NCI-H1105 (cell line): ENCODE measurements at regions not wholly inside any gene's neighbourhood (a gene's known extent, or its start where the extent isn't known, plus 50 kb on each side); places are given as distances from the start of the nearest gene placed in this dataset.

Experiments used
- DNase-seq: peaks from one replicate; lab custom pipeline; 2025; lab: John Stamatoyannopoulos, UW

GRCh38 chr1:218679988-218680748, 335.0 kb downstream of the TGFB2 start:
- no peak for DNase-seq

- no peak for DNase-seq
Observed at GRCh38 chr1:218683242-218683641, 338.1 kb downstream of the TGFB2 start.

- no peak for DNase-seq
Observed at GRCh38 chr1:218686258-218686657, 341.1 kb downstream of the TGFB2 start.

GRCh38 chr1:218686761-218687160, 341.6 kb downstream of the TGFB2 start:
- no peak for DNase-seq

DNA sequence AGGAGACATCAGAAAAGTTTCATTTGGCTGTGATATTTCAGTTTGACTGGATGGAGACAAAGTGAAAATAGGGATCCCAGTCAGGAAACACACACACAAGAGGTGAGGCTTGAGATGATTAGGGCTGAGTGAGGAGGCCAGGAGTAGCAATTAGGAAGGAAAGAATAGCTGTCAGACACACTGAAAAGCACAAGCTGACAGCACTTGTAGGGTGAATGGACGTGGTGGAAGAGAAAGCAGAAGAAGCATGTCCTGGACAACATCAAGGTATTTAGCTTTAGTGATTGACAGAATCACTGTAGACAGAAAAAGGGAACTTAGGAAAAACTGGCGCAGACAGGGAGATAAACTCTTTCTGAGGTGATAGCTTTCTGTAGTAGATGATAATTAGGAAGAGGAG, 347.7 kb downstream of the TGFB2 start:
- DNase-seq, result no peak

DNA sequence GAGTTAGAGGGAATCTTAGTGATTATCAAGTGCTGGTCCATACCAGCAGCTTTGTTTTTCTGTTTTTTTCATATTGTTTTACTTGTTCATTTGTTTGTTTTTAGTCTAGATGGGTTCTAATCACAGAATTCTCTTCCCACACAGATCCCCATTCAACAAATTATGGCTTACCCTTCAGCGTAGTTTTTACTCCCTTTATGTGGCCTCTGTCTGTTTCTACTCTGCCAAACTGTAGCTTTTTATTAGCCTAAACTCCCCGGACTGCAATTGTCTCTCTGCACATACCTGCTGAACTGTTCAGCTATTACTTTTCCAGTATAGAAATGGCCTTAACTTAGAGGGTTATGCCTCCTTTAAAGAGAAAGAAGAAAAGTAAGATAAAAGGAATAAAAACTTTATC, 348.5 kb downstream of the TGFB2 start:
- DNase-seq, result no peak

- no peak for DNase-seq
Observed at GRCh38 chr1:218694085-218694484, 348.9 kb downstream of the TGFB2 start.

DNA sequence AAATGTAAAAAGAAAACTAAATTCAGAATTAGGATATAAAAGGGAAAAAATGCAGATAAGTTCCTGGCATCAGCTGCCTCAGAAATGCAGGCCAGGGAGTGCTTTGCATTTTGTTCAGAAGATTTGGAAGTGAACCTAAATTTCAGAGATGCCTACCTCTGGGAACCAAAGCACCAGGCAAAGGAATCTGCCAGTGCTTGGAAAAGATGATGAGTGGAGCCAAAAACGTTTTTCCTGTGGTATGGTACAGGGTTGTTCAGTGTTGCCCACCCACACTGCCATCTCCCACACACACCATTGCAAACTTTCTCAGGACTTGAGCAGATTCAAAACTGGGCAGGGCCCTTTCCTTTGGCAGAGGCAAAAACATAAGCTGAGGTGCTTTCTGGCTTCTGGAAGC, 349.5 kb downstream of the TGFB2 start:
- no peak for DNase-seq

DNA sequence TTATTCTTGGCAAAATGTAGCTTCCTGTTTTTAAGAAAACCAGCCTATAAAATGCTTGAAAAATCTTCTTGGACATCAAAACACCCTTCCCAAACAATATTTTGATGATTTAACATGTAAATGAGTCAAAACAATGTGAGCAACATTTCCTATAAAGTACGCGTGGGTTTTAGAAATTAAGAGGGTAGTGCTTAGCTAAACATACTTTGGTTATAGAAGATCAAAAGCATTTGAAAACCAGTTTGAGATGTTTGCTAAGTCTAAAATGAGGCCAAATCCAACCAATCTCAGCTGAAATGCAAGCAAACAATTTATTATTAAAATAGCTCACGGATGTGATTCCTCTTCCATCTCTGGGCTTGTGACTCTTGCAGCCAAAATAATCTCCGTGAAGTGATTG, 350.4 kb downstream of the TGFB2 start:
- DNase-seq, result no peak

DNA sequence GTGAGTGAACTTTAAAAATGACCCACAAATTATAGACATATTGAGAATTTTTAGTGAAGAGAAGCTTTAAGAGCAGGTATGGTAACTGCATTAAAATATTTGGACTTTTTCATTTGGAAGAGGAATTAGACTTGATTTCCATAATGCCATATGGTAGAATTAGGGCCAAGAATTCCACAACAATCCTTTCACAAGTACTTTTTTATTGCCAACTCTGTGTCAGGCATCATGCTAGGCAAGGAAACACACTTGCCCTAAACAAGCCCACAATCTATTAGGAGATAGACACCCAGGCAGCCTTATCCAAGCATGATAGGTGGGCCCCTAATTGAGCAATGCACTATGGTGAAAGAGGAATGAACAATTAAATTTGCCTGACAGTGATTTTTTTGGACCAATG, 353.0 kb downstream of the TGFB2 start:
- DNase-seq, result no peak

DNA sequence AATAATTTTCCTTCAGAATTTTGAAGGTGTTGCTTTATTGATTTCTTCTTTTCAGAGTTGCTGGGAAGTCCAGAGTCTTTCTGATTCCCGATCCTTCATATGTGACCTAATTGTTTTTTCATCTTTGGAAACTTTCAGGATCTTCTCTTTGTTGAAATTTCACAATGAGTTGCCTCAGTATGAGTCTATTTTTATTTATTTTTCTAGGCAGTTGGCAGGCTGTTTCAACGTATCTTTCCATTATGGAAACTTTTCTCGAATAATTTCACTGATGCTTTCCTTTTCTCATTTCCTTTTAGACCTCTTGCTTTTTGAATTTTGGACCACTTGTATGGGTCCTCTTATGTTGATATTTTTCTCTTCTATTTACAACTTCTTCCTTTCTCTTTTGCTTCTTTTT, 354.3 kb downstream of the TGFB2 start:
- no peak for DNase-seq

- no peak for DNase-seq
Observed at GRCh38 chr1:218699865-218700264, 354.7 kb downstream of the TGFB2 start.

DNA sequence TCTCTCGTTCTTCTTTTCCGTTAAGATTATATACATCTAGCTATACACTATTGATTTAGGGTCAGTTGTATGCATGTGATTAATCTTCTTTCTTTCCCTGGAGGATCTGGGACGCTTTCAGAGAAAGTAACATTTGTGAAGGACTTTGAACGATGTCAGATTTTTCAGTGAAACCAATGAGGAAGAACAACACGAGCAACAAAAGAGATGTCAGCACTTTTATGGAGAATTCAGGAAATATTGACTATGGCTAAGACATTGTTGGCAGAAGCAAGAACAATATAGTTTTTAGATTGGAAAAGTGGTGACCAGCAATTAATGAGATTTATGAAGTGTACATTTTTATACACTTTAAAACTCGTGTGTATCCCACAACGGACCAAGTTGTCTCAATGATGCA, 355.5 kb downstream of the TGFB2 start:
- DNase-seq, result no peak

- DNase-seq, result no peak
Observed at GRCh38 chr1:218701131-218701530, 356.0 kb downstream of the TGFB2 start.

DNA sequence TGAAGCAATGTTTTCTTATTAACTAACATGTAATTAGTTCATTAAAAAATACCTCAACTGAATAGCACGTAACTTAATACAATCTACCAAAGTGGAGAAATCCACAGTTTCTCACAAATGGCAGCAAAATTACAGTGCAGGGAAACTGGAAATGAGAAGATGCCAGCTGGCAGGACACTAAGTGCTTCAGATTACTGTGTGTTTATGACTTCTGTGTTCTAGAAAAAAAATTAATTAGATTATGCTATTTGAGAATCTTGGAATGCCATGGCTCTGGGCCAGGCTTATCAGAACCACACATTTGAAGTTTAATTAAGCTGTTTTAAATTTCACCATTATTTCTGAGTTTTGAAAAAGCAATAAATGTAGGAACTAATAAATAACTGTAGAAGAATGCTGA, 357.6 kb downstream of the TGFB2 start:
- DNase-seq, result no peak

DNA sequence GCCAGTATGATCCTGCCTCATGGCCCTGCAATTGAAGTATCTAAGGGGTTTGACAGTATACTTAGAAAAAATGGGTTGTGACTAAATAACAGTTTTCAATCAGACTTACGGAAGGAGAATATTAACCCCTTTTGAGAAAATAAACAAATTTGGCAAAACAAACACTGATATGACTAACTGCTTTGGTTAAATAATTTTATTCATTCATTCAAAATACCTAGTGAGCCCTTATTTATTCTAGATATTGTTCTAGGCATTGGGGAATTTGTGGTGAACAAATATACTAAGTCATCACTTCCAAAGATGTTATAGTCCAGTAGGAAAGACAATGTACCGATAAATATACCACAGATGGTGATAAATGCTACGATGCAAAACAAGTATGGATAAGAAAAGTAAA, 358.7 kb downstream of the TGFB2 start:
- no peak for DNase-seq

DNA sequence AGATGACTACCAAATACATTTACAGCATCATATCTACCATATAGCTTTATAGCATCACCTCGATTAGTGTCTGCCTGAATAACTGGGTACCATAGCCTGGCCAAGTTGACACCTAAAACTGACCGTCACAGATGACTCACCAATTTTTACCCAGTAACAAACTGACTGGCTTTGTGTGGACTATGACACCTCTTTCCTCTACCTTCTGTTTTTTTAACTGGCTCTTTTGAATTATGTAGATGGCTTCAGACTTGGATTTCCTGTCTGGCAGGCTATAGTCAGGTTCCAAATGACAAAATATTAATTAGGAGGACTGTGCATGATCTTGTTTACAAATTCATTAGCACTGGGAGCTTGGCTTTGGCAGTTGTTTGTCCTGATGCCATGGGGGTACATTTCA, 360.3 kb downstream of the TGFB2 start:
- DNase-seq, result no peak

DNA sequence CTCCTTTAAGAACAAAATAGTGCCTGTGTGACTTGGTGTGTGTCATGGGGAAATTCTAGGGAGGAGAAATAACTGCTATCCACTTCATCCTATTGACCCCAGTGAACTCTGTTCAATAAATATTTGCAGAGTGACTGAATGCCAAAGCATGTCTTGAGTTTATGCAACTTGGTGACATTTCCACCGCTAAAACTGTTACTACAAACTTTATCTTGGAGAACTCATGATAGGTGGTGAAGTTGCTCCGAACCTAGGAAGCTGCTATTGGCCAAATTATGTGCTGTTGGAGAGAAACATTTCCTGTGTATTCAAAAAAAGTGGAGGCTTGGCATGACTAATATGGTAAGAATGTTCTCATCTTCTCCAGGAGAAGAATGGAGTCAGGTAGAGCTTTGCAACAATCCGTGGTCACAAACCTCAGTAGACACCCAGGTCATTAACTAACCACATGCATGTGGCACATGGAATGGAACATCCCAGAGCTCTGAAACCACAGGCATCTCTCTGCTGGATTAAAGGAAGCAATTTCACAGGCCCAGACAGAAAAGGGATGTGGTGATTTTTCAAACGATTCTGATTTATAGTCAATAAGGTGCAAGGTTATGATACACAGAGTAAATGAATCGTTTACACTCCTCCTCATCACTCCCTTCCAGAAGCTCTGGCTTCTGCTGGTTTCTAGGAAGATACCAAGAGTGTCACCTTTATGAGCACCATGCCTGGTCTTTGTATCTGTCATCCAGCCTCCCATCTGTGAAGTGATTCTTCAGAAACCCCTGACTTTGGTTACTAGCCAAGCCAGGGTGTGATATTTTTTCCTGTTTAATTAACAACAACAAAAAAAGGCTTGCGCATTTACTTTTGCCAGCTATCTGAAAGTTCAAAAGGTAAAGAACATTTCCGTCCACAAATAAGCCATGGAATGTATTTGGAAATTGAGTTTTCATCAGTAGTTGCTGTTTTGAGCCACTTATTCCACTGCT, 361.1 kb downstream of the TGFB2 start:
- DNase-seq, result no peak

- DNase-seq, result no peak
Observed at GRCh38 chr1:218711001-218711400, 365.9 kb downstream of the TGFB2 start.

GRCh38 chr1:218711884-218712674, 366.9 kb downstream of the TGFB2 start:
- no peak for DNase-seq

GRCh38 chr1:218712677-218713076, 367.5 kb downstream of the TGFB2 start:
- DNase-seq, result no peak

GRCh38 chr1:218715961-218716669, 371.0 kb downstream of the TGFB2 start:
- no peak for DNase-seq
